Activated CD4-positive, alpha-beta T cell treated with anti-CD3 and anti-CD28 coated beads for 24 hours (primary cell): ENCODE measurements at regions not wholly inside any gene's neighbourhood (a gene's known extent, or its start where the extent isn't known, plus 50 kb on each side); places are given as distances from the start of the nearest gene placed in this dataset.
"Not testable (repeated sequence)": the region's sequence is repeated elsewhere in the genome, so short reads cannot be mapped to it uniquely, and the experiment has no call there.

Experiments
- DNase-seq, 2 donors: peaks; one replicate each; pipeline ENCODE4 v3.0.0-alpha.2; 2020; ENCODE audit warnings: low read depth in 2 of 2

GRCh38 chr5:136621743-136622142 is 256.4 kb upstream of the TRPC7 start:
- no peak for DNase-seq

GRCh38 chr5:136620621-136621020 is 255.3 kb upstream of the TRPC7 start:
- no peak for DNase-seq

GRCh38 chr5:136620016-136620419 is 254.7 kb upstream of the TRPC7 start:
- no peak for DNase-seq

- DNase-seq, result no peak
Measured at GRCh38 chr5:136619556-136619955, 254.2 kb upstream of the TRPC7 start.

GRCh38 chr5:136615251-136616119 is 250.1 kb upstream of the TRPC7 start:
- DNase-seq, result no peak

GRCh38 chr5:136613230-136613629 is 247.9 kb upstream of the TRPC7 start:
- no peak for DNase-seq

GRCh38 chr5:136605638-136606037 is 240.3 kb upstream of the TRPC7 start:
- DNase-seq, result no peak

- DNase-seq, result no peak
Measured at GRCh38 chr5:136600306-136600705, 235.0 kb upstream of the TRPC7 start.

GRCh38 chr5:136598802-136599404 is 233.6 kb upstream of the TRPC7 start:
- DNase-seq, result no peak

- no peak for DNase-seq
Measured at GRCh38 chr5:136594416-136594815, 229.1 kb upstream of the TRPC7 start.

- no peak for DNase-seq
Measured at GRCh38 chr5:136590581-136590980, 225.2 kb upstream of the TRPC7 start.

- DNase-seq, result no peak
Measured at GRCh38 chr5:136586196-136586595, 220.9 kb upstream of the TRPC7 start.

GRCh38 chr5:136584474-136584873 is 219.1 kb upstream of the TRPC7 start:
- no peak for DNase-seq

- no peak for DNase-seq
Measured at GRCh38 chr5:136579238-136579637, 213.9 kb upstream of the TRPC7 start.

- DNase-seq, result not testable (repeated sequence)
Measured at GRCh38 chr5:136569875-136570274, 204.5 kb upstream of the TRPC7 start.

GRCh38 chr5:136565457-136565856 is 200.1 kb upstream of the TRPC7 start:
- not testable (repeated sequence) for DNase-seq

- DNase-seq, result not testable (repeated sequence)
Measured at GRCh38 chr5:136565050-136565449, 199.7 kb upstream of the TRPC7 start.

- DNase-seq, result not testable (repeated sequence)
Measured at GRCh38 chr5:136564431-136564830, 199.1 kb upstream of the TRPC7 start.

- no peak for DNase-seq
Measured at GRCh38 chr5:136563489-136563888, 198.1 kb upstream of the TRPC7 start.

- no peak for DNase-seq
Measured at GRCh38 chr5:136560126-136560525, 194.8 kb upstream of the TRPC7 start.

- DNase-seq, result no peak
Measured at GRCh38 chr5:136559651-136560050, 194.3 kb upstream of the TRPC7 start.

GRCh38 chr5:136547096-136547495 is 181.8 kb upstream of the TRPC7 start:
- DNase-seq, result not testable (repeated sequence)

GRCh38 chr5:136546441-136546840 is 181.1 kb upstream of the TRPC7 start:
- DNase-seq, result not testable (repeated sequence)
